Smooth muscle cell (in vitro differentiated cells): ENCODE measurements at regions not wholly inside any gene's neighbourhood (a gene's known extent, or its start where the extent isn't known, plus 50 kb on each side); places are given as distances from the start of the nearest gene placed in this dataset.

Experiments used
- DNase-seq: peaks from one replicate; lab custom pipeline; 2025; ENCODE audit not compliant: unreplicated experiment; lab: John Stamatoyannopoulos, UW
- H2AFZ ChIP-seq: fragments of 200-600 bp; sonication (generic); 2 replicates; pipeline ENCODE4 v1.6.0; 2016; ENCODE audit warnings: antibody characterized with exemption, low read depth, mild to moderate bottlenecking
- H3F3A ChIP-seq: fragments of 200-600 bp; sonication (generic); 2 replicates; pipeline ENCODE4 v1.6.0; 2017; ENCODE audit warnings: antibody characterized with exemption, low read depth
- H3K27ac ChIP-seq: fragments of 200-600 bp; sonication (generic); 2 replicates; pipeline ENCODE4 v1.5.1; 2016; ENCODE audit warnings: low read depth, mild to moderate bottlenecking
- H3K27me3 ChIP-seq: fragments of 200-600 bp; sonication (generic); 2 replicates; pipeline ENCODE4 v1.6.1; 2016; ENCODE audit warnings: low read depth, mild to moderate bottlenecking
- H3K36me3 ChIP-seq: fragments of 200-600 bp; sonication (generic); 2 replicates; pipeline ENCODE4 v1.5.1; 2016; ENCODE audit warnings: low read depth
- H3K4me1 ChIP-seq: fragments of 200-600 bp; sonication (generic); 2 replicates; pipeline ENCODE4 v1.5.1; 2016; ENCODE audit warnings: low read depth
- H3K4me2 ChIP-seq: fragments of 200-600 bp; sonication (generic); 2 replicates; pipeline ENCODE4 v1.6.0; 2016; ENCODE audit warnings: mild to moderate bottlenecking
- H3K4me3 ChIP-seq: fragments of 200-600 bp; sonication (generic); 2 replicates; pipeline ENCODE4 v1.5.1; 2016; ENCODE audit warnings: mild to moderate bottlenecking
- H3K79me2 ChIP-seq: fragments of 200-600 bp; sonication (generic); 2 replicates; pipeline ENCODE4 v1.6.0; 2016; ENCODE audit warnings: low read depth, mild to moderate bottlenecking
- H3K9ac ChIP-seq: fragments of 200-600 bp; sonication (generic); 2 replicates; pipeline ENCODE4 v1.6.0; 2016; ENCODE audit warnings: low read depth
- H3K9me3 ChIP-seq: fragments of 200-600 bp; sonication (generic); replicated peaks from 2 replicates; pipeline ENCODE4 v1.5.1; 2016; ENCODE audit warnings: low read depth
- H4K20me1 ChIP-seq: fragments of 200-600 bp; sonication (generic); 2 replicates; pipeline ENCODE4 v1.6.0; 2016; ENCODE audit warnings: low read depth
- WGBS: methylation state at CpG from one replicate; pipeline ENCODE4 v1.1.7; 2016; ENCODE audit warnings: low lambda C conversion rate; 5-methylcytosine and 5-hydroxymethylcytosine counted together
- TF ChIP-seq, protein P1 (sequence below): fragments of 200-600 bp; sonication (generic); IDR thresholded peaks from 2 replicates; pipeline ENCODE4 v1.5.1; 2017; ENCODE audit warnings: borderline replicate concordance, mild to moderate bottlenecking, antibody characterized with exemption; ENCODE audit not compliant: insufficient read depth, poor library complexity, severe bottlenecking

DNA sequence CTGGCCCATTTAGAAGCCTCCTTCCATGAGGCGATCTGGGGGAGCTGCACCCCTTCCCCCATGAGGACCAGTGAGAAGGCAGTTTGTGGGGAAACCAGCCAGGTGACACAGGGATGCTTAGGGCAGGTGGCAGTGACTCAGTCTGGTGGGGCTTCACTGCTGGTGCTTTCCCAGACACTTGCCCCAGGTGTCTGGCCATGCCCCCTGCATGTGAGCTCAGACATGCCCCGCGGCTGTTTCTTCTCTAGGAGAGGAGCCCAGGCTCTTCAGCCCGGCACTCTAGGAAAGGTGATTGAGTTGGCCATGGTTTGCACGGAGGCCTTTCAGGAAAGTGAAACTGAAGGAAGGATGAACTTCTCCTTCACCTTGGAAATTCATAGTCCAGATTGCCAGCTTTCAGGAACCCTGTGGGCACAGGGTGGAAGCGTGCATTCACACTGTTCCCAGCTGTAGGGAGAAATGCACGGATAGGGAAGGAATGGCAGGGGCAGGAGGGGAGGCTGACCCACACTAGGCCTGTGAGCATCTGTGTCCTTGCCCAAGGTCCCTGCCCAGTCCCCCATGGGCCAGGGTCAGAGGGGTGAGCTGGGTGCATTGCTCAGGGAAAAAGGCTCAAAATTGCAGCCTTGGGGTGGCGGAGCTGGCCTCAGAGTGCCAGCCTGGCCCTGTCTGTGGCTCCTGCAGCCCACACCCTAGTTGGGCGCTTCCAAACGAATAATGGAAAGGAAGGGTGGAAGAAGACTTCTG, 359.1 kb downstream of the GLRX3 start:
- Histone ChIP-seq H3K9ac (no peak overlapping the region), H3K4me2 (no peak overlapping the region), H3K9me3 (no peaks in the 10 kb centered on the region), H2AFZ (no peak overlapping the region), H3F3A (no peaks in the 10 kb centered on the region), H3K4me3 (no peak overlapping the region), H4K20me1 (no peaks in the 10 kb centered on the region), H3K4me1 (peaks cover 7% of the 10 kb centered on the region), H3K27me3 (no peaks in the 10 kb centered on the region), H3K27ac (no peak overlapping the region), H3K79me2 (no peaks in the 10 kb centered on the region), H3K36me3 (no peaks in the 10 kb centered on the region)
- DNase-seq, result no peak
- TF ChIP-seq, protein P1, sequence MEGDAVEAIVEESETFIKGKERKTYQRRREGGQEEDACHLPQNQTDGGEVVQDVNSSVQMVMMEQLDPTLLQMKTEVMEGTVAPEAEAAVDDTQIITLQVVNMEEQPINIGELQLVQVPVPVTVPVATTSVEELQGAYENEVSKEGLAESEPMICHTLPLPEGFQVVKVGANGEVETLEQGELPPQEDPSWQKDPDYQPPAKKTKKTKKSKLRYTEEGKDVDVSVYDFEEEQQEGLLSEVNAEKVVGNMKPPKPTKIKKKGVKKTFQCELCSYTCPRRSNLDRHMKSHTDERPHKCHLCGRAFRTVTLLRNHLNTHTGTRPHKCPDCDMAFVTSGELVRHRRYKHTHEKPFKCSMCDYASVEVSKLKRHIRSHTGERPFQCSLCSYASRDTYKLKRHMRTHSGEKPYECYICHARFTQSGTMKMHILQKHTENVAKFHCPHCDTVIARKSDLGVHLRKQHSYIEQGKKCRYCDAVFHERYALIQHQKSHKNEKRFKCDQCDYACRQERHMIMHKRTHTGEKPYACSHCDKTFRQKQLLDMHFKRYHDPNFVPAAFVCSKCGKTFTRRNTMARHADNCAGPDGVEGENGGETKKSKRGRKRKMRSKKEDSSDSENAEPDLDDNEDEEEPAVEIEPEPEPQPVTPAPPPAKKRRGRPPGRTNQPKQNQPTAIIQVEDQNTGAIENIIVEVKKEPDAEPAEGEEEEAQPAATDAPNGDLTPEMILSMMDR, result no peak
- 92% methylated on average over 10 of the region's 10 CpGs for WGBS

DNA sequence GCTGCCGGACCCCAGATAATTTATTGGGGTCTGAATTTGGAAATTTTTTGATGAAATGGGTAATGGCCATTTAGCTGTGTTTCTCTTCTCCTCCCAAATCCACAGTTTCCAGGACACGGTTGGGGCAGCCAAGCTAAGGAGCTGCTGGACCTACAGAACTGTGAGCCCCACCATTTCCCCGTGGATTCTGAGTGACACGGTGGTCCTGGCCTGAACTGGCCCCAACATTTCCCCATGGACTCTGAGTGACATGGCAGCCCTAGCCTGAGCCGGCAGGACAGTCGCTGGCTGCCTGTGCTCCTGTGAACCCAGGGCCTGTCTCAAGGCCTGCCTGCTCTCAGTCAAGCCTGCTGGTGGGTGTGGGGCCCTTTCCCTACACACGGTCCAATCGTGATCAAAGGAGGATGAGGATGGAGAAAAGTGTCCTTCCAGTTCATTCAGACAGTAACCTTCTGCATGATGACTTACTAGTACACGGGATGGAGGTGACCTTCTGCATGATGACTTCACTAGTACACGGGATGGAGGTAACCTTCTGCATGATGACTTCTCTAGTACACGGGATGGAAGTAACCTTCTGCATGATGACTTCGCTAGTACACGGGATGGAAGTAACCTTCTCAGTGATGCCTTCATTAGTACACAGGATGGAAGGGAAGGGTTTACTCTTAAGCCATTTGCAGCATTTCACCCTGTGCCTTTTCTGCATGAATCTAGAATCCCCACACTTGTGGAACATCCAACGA, 359.9 kb downstream of the GLRX3 start:
- Histone ChIP-seq H3F3A (no peaks in the 10 kb centered on the region), H3K4me2 (no peak overlapping the region), H3K27me3 (no peaks in the 10 kb centered on the region), H3K4me3 (no peak overlapping the region), H2AFZ (no peak overlapping the region), H3K9me3 (no peaks in the 10 kb centered on the region), H3K27ac (no peak overlapping the region), H3K9ac (no peak overlapping the region), H4K20me1 (no peaks in the 10 kb centered on the region), H3K4me1 (peaks cover 4% of the 10 kb centered on the region), H3K36me3 (no peaks in the 10 kb centered on the region), H3K79me2 (no peaks in the 10 kb centered on the region)
- WGBS, result 83% methylated on average over 14 of the region's 14 CpGs
- no peak for DNase-seq
- TF ChIP-seq, protein P1, result no peak

DNA sequence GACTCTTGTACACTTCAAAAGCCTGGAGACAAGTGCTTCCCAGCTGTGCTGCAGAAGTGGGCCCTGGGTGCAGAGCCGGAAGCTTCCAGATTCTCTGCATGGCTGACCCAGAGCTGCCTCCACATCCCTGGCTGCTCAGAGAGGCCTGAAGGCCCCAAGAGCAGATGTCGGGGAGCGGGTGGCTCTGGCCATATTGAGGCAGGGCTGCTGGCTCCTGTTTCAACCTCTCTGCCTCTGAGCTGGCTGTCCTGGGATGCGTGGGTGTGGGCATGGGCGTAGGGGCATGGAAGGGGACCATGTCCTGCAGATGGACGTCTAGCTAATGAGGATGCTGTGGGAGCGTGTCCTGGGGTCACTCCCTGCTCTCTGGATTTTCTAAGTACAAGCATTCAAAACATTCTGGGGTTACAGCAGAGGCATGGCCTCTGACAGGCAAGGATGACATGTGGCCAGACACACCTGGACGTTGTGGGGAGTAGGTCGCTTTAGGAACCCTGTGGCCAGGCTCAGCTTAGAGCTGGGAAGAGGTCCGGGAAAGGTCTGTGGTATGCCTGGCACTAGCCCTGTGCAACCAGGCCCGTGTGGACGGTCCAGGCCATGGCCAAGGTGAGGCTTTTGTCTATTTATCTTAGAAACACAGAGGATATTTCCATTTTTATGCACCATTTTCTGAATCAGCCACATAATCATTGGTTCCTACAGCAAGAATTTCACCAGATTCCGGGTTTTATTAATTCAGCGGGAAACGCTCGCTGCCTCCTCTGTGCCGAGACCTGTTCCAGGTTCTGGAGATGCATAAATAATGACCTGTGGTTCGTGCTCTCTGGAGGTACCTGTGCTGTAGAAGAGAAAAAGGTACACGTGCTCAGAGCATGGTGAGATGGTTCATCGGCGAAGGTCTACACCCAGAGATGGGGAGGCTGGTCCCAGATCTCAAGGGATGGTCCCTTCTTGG, 361.1 kb downstream of the GLRX3 start:
- 89% methylated on average over 21 of the region's 21 CpGs for WGBS
- TF ChIP-seq, protein P1, result no peak
- no peaks in the 10 kb centered on the region for H3K9me3 ChIP-seq

More for the DNA sequence above, 361.1 kb downstream of the GLRX3 start:
- Histone ChIP-seq H3F3A (no peaks in the 10 kb centered on the region), H3K27ac (no peak overlapping the region), H3K79me2 (no peaks in the 10 kb centered on the region), H3K4me3 (no peak overlapping the region), H3K4me2 (no peak overlapping the region), H2AFZ (no peak overlapping the region), H3K4me1 (no peaks in the 10 kb centered on the region), H3K27me3 (no peaks in the 10 kb centered on the region), H4K20me1 (no peaks in the 10 kb centered on the region), H3K36me3 (no peaks in the 10 kb centered on the region), H3K9ac (no peak overlapping the region)
- DNase-seq, result no peak
